ENCODE measurements at regions not wholly inside any gene's neighbourhood (a gene's known extent, or its start where the extent isn't known, plus 50 kb on each side); places are given as distances from the start of the nearest gene placed in this dataset.
A peak's percentile ranks its signal among the peaks of the same experiment; 100 is the strongest.

DNA sequence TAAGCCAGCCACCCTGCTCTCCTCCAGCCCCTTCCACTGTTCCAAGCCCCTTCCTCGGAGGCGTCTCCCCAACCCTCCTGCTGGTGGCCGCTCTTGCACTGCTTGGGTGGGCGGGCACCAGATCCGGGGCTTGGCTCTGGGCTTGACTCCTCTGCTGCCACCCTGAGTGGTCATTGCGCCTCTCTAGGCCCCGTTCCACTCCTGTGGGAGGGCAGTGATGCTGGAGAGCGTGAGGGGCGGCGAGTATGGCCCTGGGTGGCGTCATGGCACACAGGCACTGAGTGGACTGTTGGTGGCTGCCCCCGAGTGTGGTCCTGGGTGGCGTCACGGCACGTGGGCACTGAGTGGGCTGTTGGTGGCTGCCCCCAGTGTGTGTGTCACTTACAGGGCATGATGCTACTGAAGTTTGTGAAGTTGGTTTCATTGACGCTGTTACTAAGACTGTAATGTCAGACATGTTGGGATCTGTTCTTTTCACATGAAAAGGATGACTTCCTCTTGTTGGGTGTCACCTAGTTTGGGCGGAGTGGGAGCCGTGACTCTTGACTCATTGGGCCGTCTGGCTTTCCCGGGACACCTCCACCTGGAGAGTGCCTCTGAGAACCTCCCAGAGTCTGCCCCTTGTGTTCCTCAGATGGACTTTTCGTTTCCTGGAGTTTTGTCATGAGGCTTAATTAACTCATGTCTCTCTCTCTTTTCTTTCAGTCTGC is 55.9 kb upstream of the HGFAC start:
- Histone ChIP-seq H3K27me3 (replicated peaks in 2 of 5; ENCODE audit: control insufficient read depth in 4 of 5, insufficient read depth in 5 of 5, low read length in 4 of 5) (no peaks in the 10 kb centered on the region), H3K9me3 (ENCODE audit: control extremely low read depth in 1 of 5, control insufficient read depth in 4 of 5, insufficient read depth in 2 of 5, low read depth in 1 of 5, low read length in 4 of 5) (peaks cover 0 to 5% (median 0%) of the 10 kb centered on the region in 5 experiments), H3K36me3 (ENCODE audit: control insufficient read depth in 4 of 4, insufficient read depth in 4 of 4, low read length in 3 of 4) (no peaks in the 10 kb centered on the region), H3K4me1 (ENCODE audit: control extremely low read depth in 1 of 4, control insufficient read depth in 4 of 4, insufficient read depth in 4 of 4, low read length in 3 of 4) (peaks cover 2 to 62% (median 48%) of the 10 kb centered on the region in 4 experiments), H3K4me3 (ENCODE audit: control insufficient read depth in 1 of 7, extremely low read depth in 1 of 7, insufficient read depth in 4 of 7, low read depth in 2 of 7, low read length in 6 of 7) (peak overlapping the region in 5 of 7 experiments; percentile 30 to 72 (median 54)), H3K27ac (ENCODE audit: insufficient read depth in 1 of 2, low read depth in 1 of 2, low read length in 2 of 2, poor library complexity in 1 of 2, severe bottlenecking in 2 of 2) (no peak overlapping the region)
- POLR2A ChIA-PET: no interaction called here
- WGBS (ENCODE audit: insufficient coverage): 95% methylated on average over 15 of the region's 21 CpGs
- no peak for DNase-seq
- CTCF ChIA-PET: no interaction called here

DNA sequence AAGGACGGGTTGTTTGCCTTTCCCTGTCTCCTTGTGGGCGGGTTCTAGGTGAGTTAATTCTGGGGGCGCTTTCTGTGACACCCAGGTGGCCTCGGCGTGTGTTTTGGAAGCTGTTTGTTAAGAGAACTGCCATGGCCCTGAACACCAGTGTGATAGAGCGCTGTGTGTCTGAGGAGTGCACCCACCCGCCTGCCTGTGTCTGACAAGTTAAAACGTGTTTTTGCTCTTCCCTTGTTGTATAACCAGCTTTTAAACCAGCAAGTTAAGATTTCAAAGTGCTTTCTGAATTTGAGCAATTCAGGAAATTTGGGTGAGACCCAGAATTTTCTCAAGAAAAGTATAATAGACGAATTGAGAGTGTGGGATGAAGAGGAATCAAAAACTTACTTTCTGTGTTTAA is 55.2 kb upstream of the HGFAC start:
- Histone ChIP-seq H3K4me3 (ENCODE audit: control insufficient read depth in 1 of 7, extremely low read depth in 1 of 7, insufficient read depth in 4 of 7, low read depth in 2 of 7, low read length in 6 of 7) (no peak overlapping the region), H3K4me1 (ENCODE audit: control extremely low read depth in 1 of 4, control insufficient read depth in 4 of 4, insufficient read depth in 4 of 4, low read length in 3 of 4) (peaks cover 2 to 62% (median 48%) of the 10 kb centered on the region in 4 experiments), H3K36me3 (ENCODE audit: control insufficient read depth in 4 of 4, insufficient read depth in 4 of 4, low read length in 3 of 4) (no peaks in the 10 kb centered on the region), H3K27ac (ENCODE audit: insufficient read depth in 1 of 2, low read depth in 1 of 2, low read length in 2 of 2, poor library complexity in 1 of 2, severe bottlenecking in 2 of 2) (no peak overlapping the region), H3K9me3 (ENCODE audit: control extremely low read depth in 1 of 5, control insufficient read depth in 4 of 5, insufficient read depth in 2 of 5, low read depth in 1 of 5, low read length in 4 of 5) (no peaks in the 10 kb centered on the region), H3K27me3 (replicated peaks in 2 of 5; ENCODE audit: control insufficient read depth in 4 of 5, insufficient read depth in 5 of 5, low read length in 4 of 5) (no peaks in the 10 kb centered on the region)
- WGBS (ENCODE audit: insufficient coverage): 94% methylated on average over 7 of the region's 9 CpGs
- POLR2A ChIA-PET: no interaction called here
- no peak for DNase-seq
- CTCF ChIA-PET: interaction anchor here (1.4 kb wide), 1 partner anchor 12 kb away, joined by 3 read pairs; no protein-coding TSS in a partner anchor

DNA sequence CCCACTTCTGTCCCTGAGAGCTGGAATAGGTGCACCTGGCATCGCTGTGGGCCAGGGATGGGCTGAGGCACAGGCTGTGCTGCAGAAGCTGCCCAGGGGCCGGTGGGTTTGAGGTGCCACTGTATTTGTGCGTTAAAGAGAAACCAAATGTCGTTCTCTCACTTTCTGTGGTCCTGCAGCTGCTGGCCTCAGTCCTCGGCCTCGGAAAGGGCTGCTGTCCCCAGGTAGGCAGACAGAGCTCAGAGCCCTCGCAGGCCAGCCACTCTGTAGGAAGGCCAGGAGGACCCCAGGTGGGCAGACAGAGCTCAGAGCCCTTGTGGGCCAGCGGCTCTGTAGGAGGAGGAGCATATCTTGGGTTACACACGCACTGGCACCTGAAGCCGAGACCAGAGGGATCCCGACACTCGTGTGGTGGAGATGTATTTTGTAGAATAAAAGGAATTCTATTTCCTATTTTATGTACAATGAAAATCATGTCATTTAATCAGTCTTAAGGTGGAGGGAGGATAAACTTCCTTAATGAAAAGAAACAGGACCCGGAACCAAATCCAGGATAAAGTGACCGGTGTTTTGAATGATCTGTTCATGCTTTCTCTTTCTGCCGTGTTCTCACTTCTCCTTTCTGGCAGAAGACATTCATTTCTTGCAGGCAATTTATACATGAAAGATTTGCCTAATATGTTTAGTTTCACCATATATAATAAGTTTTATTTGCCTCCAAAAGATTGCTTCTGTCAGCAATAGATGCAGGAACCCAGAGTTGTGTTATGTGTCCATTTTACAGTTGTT is 54.4 kb upstream of the HGFAC start:
- H3K27me3 ChIP-seq (replicated peaks in 2 of 5; ENCODE audit: control insufficient read depth in 4 of 5, insufficient read depth in 5 of 5, low read length in 4 of 5): no peaks in the 10 kb centered on the region
- WGBS (ENCODE audit: insufficient coverage): 91% methylated on average over 10 of the region's 15 CpGs
- peak overlapping the region in 4 of 7 experiments; percentile 17 to 71 (median 62) for H3K4me3 ChIP-seq (ENCODE audit: control insufficient read depth in 1 of 7, extremely low read depth in 1 of 7, insufficient read depth in 4 of 7, low read depth in 2 of 7, low read length in 6 of 7)
- ChIA-PET CTCF (interaction anchor here (1.1 to 1.4 kb wide), 2 partner anchors 11 to 17 kb away, joined by 3 to 5 read pairs; no protein-coding TSS in a partner anchor), POLR2A (no interaction called here)
- H3K4me1 ChIP-seq (ENCODE audit: control extremely low read depth in 1 of 4, control insufficient read depth in 4 of 4, insufficient read depth in 4 of 4, low read length in 3 of 4): peaks cover 2 to 62% (median 48%) of the 10 kb centered on the region in 4 experiments
- H3K9me3 ChIP-seq (ENCODE audit: control extremely low read depth in 1 of 5, control insufficient read depth in 4 of 5, insufficient read depth in 2 of 5, low read depth in 1 of 5, low read length in 4 of 5): no peaks in the 10 kb centered on the region
- DNase-seq: peak in 2 of 3 donors; percentile 40 to 49
- no peak overlapping the region for H3K27ac ChIP-seq (ENCODE audit: insufficient read depth in 1 of 2, low read depth in 1 of 2, low read length in 2 of 2, poor library complexity in 1 of 2, severe bottlenecking in 2 of 2)
- H3K36me3 ChIP-seq (ENCODE audit: control insufficient read depth in 4 of 4, insufficient read depth in 4 of 4, low read length in 3 of 4): no peaks in the 10 kb centered on the region

DNA sequence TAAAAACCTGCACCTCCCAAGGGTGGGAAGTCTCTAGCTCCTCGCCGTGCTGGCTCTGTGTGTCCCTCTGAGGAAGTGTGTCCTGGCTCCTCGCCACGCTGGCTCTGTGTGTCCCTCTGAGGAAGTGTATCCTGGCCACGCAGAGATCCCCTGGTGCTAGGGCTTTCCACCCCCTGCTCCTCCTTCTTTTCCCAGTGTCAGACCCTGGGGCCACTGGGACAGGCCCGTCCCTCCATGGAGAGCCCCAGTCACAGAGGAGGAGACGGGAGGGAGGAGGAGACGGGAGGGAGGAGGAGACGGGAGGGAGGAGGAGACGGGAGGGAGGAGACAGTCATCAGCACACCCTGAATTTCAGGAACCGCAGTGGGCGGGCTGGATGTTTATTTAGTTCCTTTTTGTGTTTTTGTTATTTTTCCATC is 53.8 kb upstream of the HGFAC start:
- H3K4me3 ChIP-seq (ENCODE audit: control insufficient read depth in 1 of 7, extremely low read depth in 1 of 7, insufficient read depth in 4 of 7, low read depth in 2 of 7, low read length in 6 of 7): peak overlapping the region in 5 of 7 experiments; percentile 8 to 71 (median 57)
- no peak overlapping the region for H3K27ac ChIP-seq (ENCODE audit: insufficient read depth in 1 of 2, low read depth in 1 of 2, low read length in 2 of 2, poor library complexity in 1 of 2, severe bottlenecking in 2 of 2)
- no peaks in the 10 kb centered on the region for H3K9me3 ChIP-seq (ENCODE audit: control extremely low read depth in 1 of 5, control insufficient read depth in 4 of 5, insufficient read depth in 2 of 5, low read depth in 1 of 5, low read length in 4 of 5)
- POLR2A ChIA-PET: no interaction called here
- CTCF ChIA-PET: interaction anchor here (1.1 to 1.7 kb wide), 3 partner anchors 11 to 92 kb away, joined by 3 to 6 read pairs (median 5); no protein-coding TSS in a partner anchor
- peaks cover 2 to 62% (median 48%) of the 10 kb centered on the region in 4 experiments for H3K4me1 ChIP-seq (ENCODE audit: control extremely low read depth in 1 of 4, control insufficient read depth in 4 of 4, insufficient read depth in 4 of 4, low read length in 3 of 4)
- H3K27me3 ChIP-seq (replicated peaks in 2 of 5; ENCODE audit: control insufficient read depth in 4 of 5, insufficient read depth in 5 of 5, low read length in 4 of 5): no peaks in the 10 kb centered on the region
- H3K36me3 ChIP-seq (ENCODE audit: control insufficient read depth in 4 of 4, insufficient read depth in 4 of 4, low read length in 3 of 4): no peaks in the 10 kb centered on the region
- DNase-seq: peak; percentile 16 to 60 (median 51)
- 3% methylated on average over 7 of the region's 12 CpGs for WGBS (ENCODE audit: insufficient coverage)

DNA sequence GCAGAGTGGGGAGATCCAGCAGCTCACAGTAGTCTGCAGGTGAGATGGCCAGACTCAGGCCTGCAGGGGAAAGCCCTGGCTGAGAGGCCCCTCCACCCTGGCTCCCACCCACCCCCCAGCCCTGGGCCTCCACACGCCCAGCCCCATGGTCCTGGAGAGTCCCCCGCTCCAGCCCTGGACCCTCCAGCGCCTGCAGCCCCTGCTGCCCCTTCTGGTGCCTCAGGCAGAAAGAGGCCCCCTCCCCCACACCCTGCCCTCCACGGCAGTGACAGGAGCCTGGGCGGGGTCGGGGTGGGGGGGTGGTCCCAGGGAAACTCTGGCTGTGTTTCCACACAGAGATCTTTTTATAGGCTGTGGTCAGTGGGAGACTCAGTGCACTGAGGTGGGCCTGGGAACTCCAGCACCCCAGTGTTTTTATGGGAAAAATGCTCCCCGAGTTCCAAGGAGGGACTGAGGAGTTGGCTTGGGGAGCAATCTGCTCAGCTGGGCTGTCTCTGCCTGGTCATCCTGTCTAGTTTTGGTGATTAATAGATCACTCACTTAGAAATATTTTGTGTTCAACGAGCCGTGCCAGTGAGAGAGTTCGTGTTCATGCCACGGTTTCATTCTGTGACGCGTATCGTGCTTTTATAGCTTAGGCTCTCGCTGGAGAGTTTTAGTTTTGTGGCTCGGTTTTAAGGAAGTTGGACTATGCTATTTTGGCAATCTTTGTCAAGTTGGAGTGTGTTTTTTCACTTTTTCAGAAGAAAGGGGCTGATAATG is 53.1 kb upstream of the HGFAC start:
- ChIA-PET CTCF (interaction anchor here (0.8 to 2.1 kb wide), 6 partner anchors 9 to 92 kb away, joined by 3 to 7 read pairs (median 4); no protein-coding TSS in a partner anchor), POLR2A (interaction anchor here (0.5 to 1.1 kb wide), 5 partner anchors 10 to 85 kb away, joined by 3 to 5 read pairs (median 3); no protein-coding TSS in a partner anchor)
- peak; percentile 31 to 89 (median 81) for DNase-seq
- Histone ChIP-seq H3K27me3 (replicated peaks in 2 of 5; ENCODE audit: control insufficient read depth in 4 of 5, insufficient read depth in 5 of 5, low read length in 4 of 5) (no peaks in the 10 kb centered on the region), H3K27ac (ENCODE audit: insufficient read depth in 1 of 2, low read depth in 1 of 2, low read length in 2 of 2, poor library complexity in 1 of 2, severe bottlenecking in 2 of 2) (peak overlapping the region; percentile 40 to 78), H3K4me3 (ENCODE audit: control insufficient read depth in 1 of 7, extremely low read depth in 1 of 7, insufficient read depth in 4 of 7, low read depth in 2 of 7, low read length in 6 of 7) (peak overlapping the region; percentile 15 to 73 (median 48)), H3K4me1 (ENCODE audit: control extremely low read depth in 1 of 4, control insufficient read depth in 4 of 4, insufficient read depth in 4 of 4, low read length in 3 of 4) (peaks cover 2 to 62% (median 48%) of the 10 kb centered on the region in 4 experiments), H3K9me3 (ENCODE audit: control extremely low read depth in 1 of 5, control insufficient read depth in 4 of 5, insufficient read depth in 2 of 5, low read depth in 1 of 5, low read length in 4 of 5) (no peaks in the 10 kb centered on the region), H3K36me3 (ENCODE audit: control insufficient read depth in 4 of 4, insufficient read depth in 4 of 4, low read length in 3 of 4) (no peaks in the 10 kb centered on the region)
- 2% methylated on average over 9 of the region's 16 CpGs for WGBS (ENCODE audit: insufficient coverage)

DNA sequence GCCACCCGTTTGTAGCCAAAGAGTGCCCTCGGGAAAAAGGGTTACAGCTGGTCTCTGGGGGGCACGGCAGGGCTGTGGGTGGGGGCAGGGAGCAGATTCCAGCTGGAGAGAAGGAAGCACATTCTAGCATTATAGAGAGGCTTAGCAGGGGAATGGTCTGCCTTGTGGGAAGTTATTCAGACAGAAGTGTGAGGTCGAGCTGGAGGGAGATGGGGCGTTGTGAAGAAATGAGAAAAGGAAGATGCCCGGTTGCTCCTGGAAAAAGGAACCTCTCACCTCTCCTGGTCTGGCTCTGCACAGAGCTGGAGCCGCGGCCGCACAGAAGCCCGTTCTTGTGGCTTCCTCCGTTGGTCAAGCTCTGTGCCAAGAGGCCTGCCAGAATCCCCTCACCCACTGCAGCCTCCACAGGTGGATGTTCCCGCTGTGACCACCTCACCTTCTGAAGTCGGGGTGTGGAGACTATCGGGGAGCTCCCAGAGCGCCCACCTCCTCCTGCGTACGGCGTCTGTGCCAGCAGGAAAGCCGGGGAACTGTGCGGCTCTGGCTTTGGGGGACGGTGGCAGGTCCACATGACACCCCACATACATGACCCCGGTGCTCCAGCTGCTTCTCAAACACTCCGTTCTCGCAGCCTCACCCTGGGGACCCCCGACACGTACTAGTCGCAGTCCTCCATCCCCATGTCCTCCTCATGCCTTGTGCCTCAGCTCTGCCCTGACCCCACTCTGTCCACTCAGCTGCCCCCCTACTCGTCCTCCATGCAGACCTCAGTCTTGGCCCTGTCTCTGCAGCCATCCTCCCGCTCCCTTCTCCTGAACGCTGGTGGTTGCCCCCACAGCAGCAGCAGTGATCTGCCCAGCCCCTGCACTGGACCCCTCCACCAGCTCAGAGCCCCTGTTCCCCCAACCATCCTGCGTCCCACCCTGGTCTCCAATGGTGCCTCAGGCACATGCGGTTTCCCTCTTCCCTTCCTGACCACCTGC is 52.2 kb upstream of the HGFAC start:
- Histone ChIP-seq H3K27ac (ENCODE audit: insufficient read depth in 1 of 2, low read depth in 1 of 2, low read length in 2 of 2, poor library complexity in 1 of 2, severe bottlenecking in 2 of 2) (peak overlapping the region in 1 of 2 experiments; percentile 78), H3K36me3 (ENCODE audit: control insufficient read depth in 4 of 4, insufficient read depth in 4 of 4, low read length in 3 of 4) (no peaks in the 10 kb centered on the region), H3K4me1 (ENCODE audit: control extremely low read depth in 1 of 4, control insufficient read depth in 4 of 4, insufficient read depth in 4 of 4, low read length in 3 of 4) (peaks cover 2 to 61% (median 48%) of the 10 kb centered on the region in 4 experiments), H3K27me3 (replicated peaks in 2 of 5; ENCODE audit: control insufficient read depth in 4 of 5, insufficient read depth in 5 of 5, low read length in 4 of 5) (no peaks in the 10 kb centered on the region), H3K4me3 (ENCODE audit: control insufficient read depth in 1 of 7, extremely low read depth in 1 of 7, insufficient read depth in 4 of 7, low read depth in 2 of 7, low read length in 6 of 7) (peak overlapping the region; percentile 15 to 73 (median 48)), H3K9me3 (ENCODE audit: control extremely low read depth in 1 of 5, control insufficient read depth in 4 of 5, insufficient read depth in 2 of 5, low read depth in 1 of 5, low read length in 4 of 5) (no peaks in the 10 kb centered on the region)
- WGBS (ENCODE audit: insufficient coverage): 73% methylated on average over 29 of the region's 32 CpGs
- DNase-seq: no peak
- POLR2A ChIA-PET: interaction anchor here (0.5 to 1.1 kb wide), 2 partner anchors 12 to 29 kb away, joined by 3 read pairs; no protein-coding TSS in a partner anchor
- CTCF ChIA-PET: interaction anchor here (0.8 to 2.1 kb wide), 5 partner anchors 8 to 91 kb away, joined by 3 to 7 read pairs (median 4); no protein-coding TSS in a partner anchor

All from common myeloid progenitor, CD34-positive (primary cell).